ENCODE measurements at regions not wholly inside any gene's neighbourhood (a gene's known extent, or its start where the extent isn't known, plus 50 kb on each side); places are given as distances from the start of the nearest gene placed in this dataset.

- TF ChIP-seq EP300 (IDR thresholded peaks at IDR 0.05; ENCODE audit: borderline replicate concordance) (no peak), REST (IDR thresholded peaks at IDR 0.05; ENCODE audit: low read depth) (no peak), TCF12 (IDR thresholded peaks at IDR 0.05; ENCODE audit: low read depth) (no peak), YY1 (IDR thresholded peaks at IDR 0.05; ENCODE audit: low read depth) (no peak), NFIC (IDR thresholded peaks at IDR 0.05) (no peak), TAF1 (IDR thresholded peaks at IDR 0.05; ENCODE audit: low read depth) (no peak), TEAD4 (IDR thresholded peaks at IDR 0.05) (no peak), EGR1 (IDR thresholded peaks at IDR 0.05) (no peak)
Observed at GRCh38 chr7:114070246-114070645, 151.4 kb upstream of the PPP1R3A start.

Measured in Ishikawa (cell line).